ENCODE measurements at regions not wholly inside any gene's neighbourhood (a gene's known extent, or its start where the extent isn't known, plus 50 kb on each side); places are given as distances from the start of the nearest gene placed in this dataset.

- TF ChIP-seq POLR2A (IDR thresholded peaks at IDR 0.05; ENCODE audit: low read length) (no peak), GATA1 (IDR thresholded peaks at IDR 0.05; ENCODE audit: low read depth, low read length) (no peak)
These were observed 160.2 kb upstream of the IRF2BP2 start for GRCh38 chr1:234769986-234770795.
